A673 (cell line): ENCODE measurements at regions not wholly inside any gene's neighbourhood (a gene's known extent, or its start where the extent isn't known, plus 50 kb on each side); places are given as distances from the start of the nearest gene placed in this dataset.

Experiments
- BruUV-seq: library from RNA; stranded (reverse); fragments of 400-500 nt; replicated peaks from 2 replicates; lab custom pipeline; 2021; lab: Mats Ljungman, UMichigan
- CTCF ChIA-PET: fragments of 300-600 bp; sonication (Branson Sonifier 250); formaldehyde crosslinking; loops from one replicate; lab custom pipeline; 2022; ENCODE audit warnings: antibody characterized with exemption; lab: Charles Lee
- POLR2A ChIA-PET: fragments of 300-600 bp; sonication (Branson Sonifier 250); formaldehyde crosslinking; loops from one replicate; lab custom pipeline; 2022; ENCODE audit warnings: antibody characterized with exemption; ENCODE audit not compliant: low non-redundant PET; lab: Charles Lee
- DNase-seq: peaks from one replicate; pipeline ENCODE4 v3.0.0-alpha.2; 2015; ENCODE audit warnings: low spot score
- H3K27ac ChIP-seq: fragments of 200-600 bp; sonication (generic); 2 replicates; pipeline ENCODE4 v1.5.1; 2016; ENCODE audit warnings: mixed run types, low read depth, mild to moderate bottlenecking, mixed read lengths, antibody characterized with exemption, low read length; ENCODE audit not compliant: poor library complexity, severe bottlenecking
- H3K27me3 ChIP-seq: fragments of 200-600 bp; sonication (generic); replicated peaks from 2 replicates; pipeline ENCODE4 v1.6.1; 2017; ENCODE audit warnings: mixed run types, low read depth, mild to moderate bottlenecking, mixed read lengths, antibody characterized with exemption, low read length; ENCODE audit not compliant: insufficient read depth, poor library complexity
- H3K36me3 ChIP-seq: fragments of 200-600 bp; sonication (generic); 2 replicates; pipeline ENCODE4 v1.6.1; 2016; ENCODE audit warnings: mixed run types, mild to moderate bottlenecking, mixed read lengths, antibody characterized with exemption, low read length; ENCODE audit not compliant: insufficient read depth, poor library complexity, severe bottlenecking
- H3K4me1 ChIP-seq: fragments of 200-600 bp; sonication (generic); 2 replicates; pipeline ENCODE4 v1.6.1; 2017; ENCODE audit warnings: mixed run types, mild to moderate bottlenecking, mixed read lengths, antibody characterized with exemption, low read length; ENCODE audit not compliant: insufficient read depth, poor library complexity, severe bottlenecking
- H3K4me3 ChIP-seq: fragments of 200-600 bp; sonication (generic); 2 replicates; pipeline ENCODE4 v1.5.1; 2016; ENCODE audit warnings: low read depth, mixed run types, mild to moderate bottlenecking, mixed read lengths, low read length; ENCODE audit not compliant: poor library complexity, severe bottlenecking
- H3K9me3 ChIP-seq: fragments of 200-600 bp; sonication (generic); 2 replicates; pipeline ENCODE4 v1.6.1; 2016; ENCODE audit warnings: mixed run types, low read depth, mild to moderate bottlenecking, mixed read lengths, antibody characterized with exemption, low read length; ENCODE audit not compliant: poor library complexity, severe bottlenecking
- CTCF ChIP-seq: fragments of 300-800, 200-600 bp; sonication (generic); conservative IDR thresholded peaks from 2 replicates; pipeline ENCODE4 v1.5.1; 2017; ENCODE audit warnings: low read depth, mild to moderate bottlenecking, antibody characterized with exemption, low read length, moderate library complexity, mixed read lengths
- EZH2 ChIP-seq: fragments of 200-600 bp; sonication (generic); IDR thresholded peaks from 2 replicates; pipeline ENCODE4 v1.6.1; 2017; ENCODE audit warnings: borderline replicate concordance, low read depth, mild to moderate bottlenecking, mixed read lengths, antibody characterized with exemption, low read length; ENCODE audit not compliant: poor library complexity, severe bottlenecking
- intact Hi-C: fragments of 100-400 bp; cut with micrococcal nuclease; formaldehyde crosslinking; loops from one replicate; pipeline ENCODE4 v1.10.0; 2022; ENCODE audit not compliant: unreplicated experiment

- Histone ChIP-seq H3K27me3 (no peaks in the 10 kb centered on the region), H3K36me3 (no peaks in the 10 kb centered on the region), H3K27ac (peak overlapping the region; percentile 77), H3K4me3 (no peak overlapping the region), H3K9me3 (peaks cover 17% of the 10 kb centered on the region), H3K4me1 (peaks cover 19% of the 10 kb centered on the region)
- intact Hi-C loops, result loop anchor here (1.0 to 5.0 kb wide), 4 partner anchors 121 to 1151 kb away; no protein-coding TSS in a partner anchor
- no peak for TF ChIP-seq EZH2
- TF ChIP-seq CTCF, result no peak
- peak; percentile 92 for DNase-seq
- ChIA-PET CTCF (no interaction called here), POLR2A (no interaction called here)
- BruUV-seq, result no TSS peak
These were observed 914.2 kb upstream of the PCDH7 start for GRCh38 chr4:29805916-29806480.

- no TSS peak for BruUV-seq
- POLR2A ChIA-PET, result no interaction called here
These were observed 902.2 kb upstream of the PCDH7 start for GRCh38 chr4:29817961-29818360.

GRCh38 chr4:29829067-29829466 lies 891.1 kb upstream of the PCDH7 start:
- Histone ChIP-seq H3K9me3 (no peaks in the 10 kb centered on the region), H3K27ac (no peak overlapping the region), H3K27me3 (no peaks in the 10 kb centered on the region), H3K4me3 (no peak overlapping the region), H3K36me3 (no peaks in the 10 kb centered on the region), H3K4me1 (no peaks in the 10 kb centered on the region)
- intact Hi-C loops, result no loop called here
- DNase-seq, result no peak
- POLR2A ChIA-PET, result no interaction called here
- no peak for TF ChIP-seq EZH2
- no peak for TF ChIP-seq CTCF
- no TSS peak for BruUV-seq
- CTCF ChIA-PET, result no interaction called here

More at GRCh38 chr4:29817961-29818360, 902.2 kb upstream of the PCDH7 start:
- TF ChIP-seq EZH2 (no peak), CTCF (no peak)
- H3K27me3 ChIP-seq, result no peaks in the 10 kb centered on the region
- no peak overlapping the region for H3K27ac ChIP-seq
- CTCF ChIA-PET, result no interaction called here
- no peak overlapping the region for H3K4me3 ChIP-seq
- intact Hi-C loops, result no loop called here
- H3K9me3 ChIP-seq, result no peaks in the 10 kb centered on the region
- no peak for DNase-seq
- H3K36me3 ChIP-seq, result no peaks in the 10 kb centered on the region
- H3K4me1 ChIP-seq, result no peaks in the 10 kb centered on the region
